Esophagus squamous epithelium (tissue), 5 donors: ENCODE measurements at regions not wholly inside any gene's neighbourhood (a gene's known extent, or its start where the extent isn't known, plus 50 kb on each side); places are given as distances from the start of the nearest gene placed in this dataset.

Experiments used
- DNase-seq: peaks from one replicate; lab custom pipeline; 2025; lab: John Stamatoyannopoulos, UW
- H3K27ac ChIP-seq, 4 donors: fragments of 200-600 bp; sonication (generic); one replicate each; pipeline ENCODE4 v1.5.1; 2016 to 2019; ENCODE audit warnings: mild to moderate bottlenecking in 1 of 4
- H3K27me3 ChIP-seq, 4 donors: fragments of 200-600 bp; sonication (generic); 1 replicate in 3 of 4; 2 replicates in 1 of 4; pipeline versions ENCODE4 v1.5.1 to v1.6.0; 2017 to 2021; ENCODE audit warnings: antibody characterized with exemption in 1 of 4
- H3K36me3 ChIP-seq, 3 donors: fragments of 200-600 bp; sonication (generic); one replicate each; pipeline ENCODE4 v1.5.1; 2016 to 2019
- H3K4me1 ChIP-seq, 3 donors: fragments of 200-600 bp; sonication (generic); one replicate each; pipeline ENCODE4 v1.5.1; 2017 to 2019
- H3K4me3 ChIP-seq, 4 donors: fragments of 200-600 bp; sonication (generic); 1 replicate in 3 of 4; 2 replicates in 1 of 4; pipeline ENCODE4 v1.5.1; 2016 to 2019; ENCODE audit warnings: mild to moderate bottlenecking in 2 of 4, moderate library complexity in 1 of 4
- H3K9me3 ChIP-seq, 3 donors: fragments of 200-600 bp; sonication (generic); one replicate each; pipeline ENCODE4 v1.5.1; 2016 to 2019
- POLR2A ChIP-seq, 4 donors: fragments of 450-650 bp; IDR thresholded peaks; one replicate each; pipeline ENCODE4 v1.6.1; 2017; ENCODE audit warnings: antibody characterized with exemption in 4 of 4, mild to moderate bottlenecking in 4 of 4, moderate library complexity in 3 of 4
- WGBS, 2 donors: methylation state at CpG; one replicate each; pipeline ENCODE4 v1.1.5; 2018; 5-methylcytosine and 5-hydroxymethylcytosine counted together
- intact Hi-C: fragments of 100-400 bp; cut with DNase I; formaldehyde crosslinking; loops from one replicate; pipeline ENCODE4 v1.15.0; 2022
- TF ChIP-seq, protein P1 (sequence below), 6 experiments: fragments of 450-650 bp in 4 of 6; fragments of 200-600 bp in 2 of 6; sonication (generic) in 2 of 6; IDR thresholded peaks; one replicate each; pipeline ENCODE4 v1.5.1; 2016 to 2019; ENCODE audit warnings: antibody characterized with exemption in 6 of 6, mild to moderate bottlenecking in 4 of 6, moderate library complexity in 4 of 6
- donor health status: DM: yes; HTN: yes; CAD: no.

DNA sequence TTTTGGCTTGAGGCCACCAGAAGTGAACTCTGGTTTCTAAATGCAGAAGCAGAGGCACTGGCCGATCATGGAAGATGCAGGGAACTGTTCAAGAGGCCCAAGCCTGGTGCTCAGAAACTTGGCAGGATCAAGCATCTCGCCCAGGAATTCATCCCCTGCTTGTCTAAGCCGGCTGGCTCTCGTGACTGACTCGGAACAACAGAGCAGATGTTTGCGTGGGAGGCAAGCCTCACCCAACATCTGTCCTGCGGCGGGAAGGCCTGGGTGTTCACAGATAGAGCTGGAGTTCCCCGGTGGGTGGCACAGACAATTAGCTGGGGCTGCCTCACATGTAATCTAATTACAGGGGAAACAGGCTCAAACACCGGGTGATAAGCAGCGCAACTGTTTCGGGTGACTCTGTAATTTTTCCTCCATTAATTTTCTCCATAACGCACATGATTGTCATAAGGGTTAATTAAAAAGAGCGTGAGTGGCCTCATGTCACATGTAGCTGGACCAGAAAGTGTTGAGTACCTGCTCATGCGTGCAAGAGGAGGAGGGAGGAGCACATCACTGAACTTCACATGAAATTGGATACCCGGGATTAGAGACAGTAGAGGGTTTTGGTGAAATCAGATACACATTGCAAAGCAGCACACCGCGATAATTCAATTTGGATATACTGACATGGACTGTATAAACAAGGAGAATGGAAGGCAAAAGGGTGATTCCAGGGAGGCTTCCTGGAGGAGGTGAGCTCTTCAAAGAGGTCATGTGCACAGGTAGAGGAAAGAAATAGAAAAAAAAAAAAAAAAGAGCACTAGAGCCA is 180.0 kb downstream of the ETS2 start:
- no peaks in the 10 kb centered on the region for H3K27me3 ChIP-seq
- peak overlapping the region in 1 of 4 donors; percentile 34 for H3K4me3 ChIP-seq
- no peak for DNase-seq
- intact Hi-C loops: loop anchor here (10.0 kb wide), 2 partner anchors 61 to 181 kb away; partner anchors contain the start of gene ETS2
- 14 to 26% methylated on average over 10 to 18 of the region's 18 CpGs for WGBS, 2 donors
- H3K27ac ChIP-seq: peak overlapping the region; percentile 53 to 82 (median 82)
- H3K36me3 ChIP-seq: no peaks in the 10 kb centered on the region
- H3K9me3 ChIP-seq: no peaks in the 10 kb centered on the region
- peaks cover 42 to 71% (median 61%) of the 10 kb centered on the region in 3 donors for H3K4me1 ChIP-seq
- TF ChIP-seq, protein P1, sequence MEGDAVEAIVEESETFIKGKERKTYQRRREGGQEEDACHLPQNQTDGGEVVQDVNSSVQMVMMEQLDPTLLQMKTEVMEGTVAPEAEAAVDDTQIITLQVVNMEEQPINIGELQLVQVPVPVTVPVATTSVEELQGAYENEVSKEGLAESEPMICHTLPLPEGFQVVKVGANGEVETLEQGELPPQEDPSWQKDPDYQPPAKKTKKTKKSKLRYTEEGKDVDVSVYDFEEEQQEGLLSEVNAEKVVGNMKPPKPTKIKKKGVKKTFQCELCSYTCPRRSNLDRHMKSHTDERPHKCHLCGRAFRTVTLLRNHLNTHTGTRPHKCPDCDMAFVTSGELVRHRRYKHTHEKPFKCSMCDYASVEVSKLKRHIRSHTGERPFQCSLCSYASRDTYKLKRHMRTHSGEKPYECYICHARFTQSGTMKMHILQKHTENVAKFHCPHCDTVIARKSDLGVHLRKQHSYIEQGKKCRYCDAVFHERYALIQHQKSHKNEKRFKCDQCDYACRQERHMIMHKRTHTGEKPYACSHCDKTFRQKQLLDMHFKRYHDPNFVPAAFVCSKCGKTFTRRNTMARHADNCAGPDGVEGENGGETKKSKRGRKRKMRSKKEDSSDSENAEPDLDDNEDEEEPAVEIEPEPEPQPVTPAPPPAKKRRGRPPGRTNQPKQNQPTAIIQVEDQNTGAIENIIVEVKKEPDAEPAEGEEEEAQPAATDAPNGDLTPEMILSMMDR (IDR thresholded peaks at IDR 0.05): no peak
- TF ChIP-seq POLR2A (IDR thresholded peaks at IDR 0.05): no peak

DNA sequence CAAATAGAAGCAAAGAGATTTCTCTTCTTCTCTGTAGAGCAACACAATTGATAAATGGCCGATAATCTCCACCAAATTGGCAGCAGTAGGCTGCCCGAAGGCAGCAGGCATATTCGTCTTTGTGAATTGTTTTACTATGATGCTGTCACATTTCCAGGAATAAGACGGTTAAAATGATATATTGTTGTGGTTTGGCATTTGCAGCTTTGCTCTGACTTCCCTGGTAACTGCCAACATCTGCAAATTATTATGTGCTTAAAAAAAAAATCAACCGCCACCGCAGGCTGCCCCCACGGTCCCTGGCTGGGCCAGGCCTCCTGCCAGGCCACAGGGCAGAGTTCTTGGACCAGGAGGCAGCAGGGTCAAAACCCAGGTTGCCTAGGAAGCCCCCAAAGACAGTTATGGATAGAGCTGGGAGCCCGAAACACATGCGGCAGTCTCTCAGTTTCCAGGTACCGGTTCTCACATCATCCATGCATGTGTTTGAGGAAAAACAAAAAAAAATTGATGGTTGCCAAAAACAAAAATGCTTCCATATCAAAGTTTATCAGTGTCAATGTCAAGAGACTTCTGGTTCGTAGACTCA is 179.3 kb downstream of the ETS2 start:
- peaks cover 35 to 64% (median 54%) of the 10 kb centered on the region in 3 donors for H3K4me1 ChIP-seq
- WGBS, 2 donors: 3 to 10% methylated on average over 9 to 10 of the region's 11 CpGs
- H3K4me3 ChIP-seq: peak overlapping the region in 1 of 4 donors; percentile 15

DNA sequence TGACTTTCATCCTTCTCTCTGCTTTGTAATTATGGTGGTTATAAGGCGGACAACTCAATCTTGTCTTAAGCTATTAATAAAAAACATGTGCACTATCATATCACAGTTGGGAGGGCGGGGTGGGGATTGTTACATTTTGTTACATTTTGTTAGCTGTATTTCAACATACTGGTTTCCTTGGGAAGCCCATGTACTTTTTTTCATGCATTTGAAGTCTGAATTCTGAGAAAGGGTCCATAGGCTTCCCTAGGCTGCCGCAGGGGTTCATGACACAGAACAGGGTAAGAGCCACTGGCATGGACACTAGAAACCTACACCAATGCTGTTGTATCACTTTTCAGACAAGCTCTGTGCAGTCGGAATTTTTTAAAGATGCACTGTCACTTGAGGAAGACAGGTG is 178.8 kb downstream of the ETS2 start:
- H3K27ac ChIP-seq: peak overlapping the region; percentile 53 to 82 (median 82)
- intact Hi-C loops: loop anchor here (10.0 kb wide), 2 partner anchors 60 to 180 kb away; partner anchors contain the start of gene ETS2
- DNase-seq: no peak
- no peaks in the 10 kb centered on the region for H3K36me3 ChIP-seq
- WGBS, 2 donors: 45 to 63% methylated on average over 4 of the region's 4 CpGs
- H3K4me3 ChIP-seq: no peak overlapping the region
- TF ChIP-seq POLR2A (IDR thresholded peaks at IDR 0.05): no peak
- TF ChIP-seq, protein P1 (IDR thresholded peaks at IDR 0.05): no peak
- H3K27me3 ChIP-seq: no peaks in the 10 kb centered on the region
- no peaks in the 10 kb centered on the region for H3K9me3 ChIP-seq
- H3K4me1 ChIP-seq: peaks cover 30 to 59% (median 52%) of the 10 kb centered on the region in 3 donors

More for the DNA sequence above, 179.3 kb downstream of the ETS2 start:
- Histone ChIP-seq H3K36me3 (no peaks in the 10 kb centered on the region), H3K27ac (peak overlapping the region; percentile 53 to 82 (median 82)), H3K27me3 (no peaks in the 10 kb centered on the region), H3K9me3 (no peaks in the 10 kb centered on the region)
- TF ChIP-seq, protein P1 (IDR thresholded peaks at IDR 0.05): no peak
- TF ChIP-seq POLR2A (IDR thresholded peaks at IDR 0.05): no peak
- no peak for DNase-seq
- intact Hi-C loops: loop anchor here (10.0 kb wide), 2 partner anchors 60 to 180 kb away; partner anchors contain the start of gene ETS2

DNA sequence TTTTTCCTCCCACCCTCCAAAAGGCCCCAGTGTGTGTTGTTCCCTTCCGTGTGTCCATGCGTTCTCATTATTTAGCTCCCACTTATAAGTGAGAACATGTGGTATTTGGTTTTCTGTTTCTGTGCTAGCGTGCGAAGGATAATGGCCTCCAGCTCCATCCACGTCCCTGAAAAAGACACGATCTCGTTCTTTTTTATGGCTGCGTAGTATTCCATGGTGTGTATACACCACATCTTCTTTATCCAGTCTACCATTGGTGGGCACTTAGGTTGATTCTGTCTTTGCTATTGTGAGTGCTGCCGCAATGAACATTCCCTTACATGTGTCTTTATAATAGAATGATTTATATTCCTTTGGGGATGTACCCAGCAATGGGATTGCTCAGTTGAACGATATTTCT is 177.8 kb downstream of the ETS2 start:
- DNase-seq: no peak
- TF ChIP-seq, protein P1 (IDR thresholded peaks at IDR 0.05): no peak
- no peak for TF ChIP-seq POLR2A (IDR thresholded peaks at IDR 0.05)
- H3K9me3 ChIP-seq: no peaks in the 10 kb centered on the region
- no peaks in the 10 kb centered on the region for H3K27me3 ChIP-seq
- intact Hi-C loops: loop anchor here (10.0 kb wide), 2 partner anchors 59 to 179 kb away; partner anchors contain the start of gene ETS2
- H3K4me3 ChIP-seq: no peak overlapping the region
- H3K4me1 ChIP-seq: peaks cover 22 to 53% (median 44%) of the 10 kb centered on the region in 3 donors
- H3K36me3 ChIP-seq: no peaks in the 10 kb centered on the region
- 72 to 88% methylated on average over 10 of the region's 10 CpGs for WGBS, 2 donors
- H3K27ac ChIP-seq: no peak overlapping the region
